WTC11 (cell line): ENCODE measurements at regions not wholly inside any gene's neighbourhood (a gene's known extent, or its start where the extent isn't known, plus 50 kb on each side); places are given as distances from the start of the nearest gene placed in this dataset.

ENCODE experiments used
- ATAC-seq: fragments of 200-7000 bp; cut with Tn5 transposase; 2 replicates; pipeline ENCODE4 v1.10.0; 2021; ENCODE audit warnings: mild to moderate bottlenecking, moderate library complexity
- CTCF ChIA-PET: fragments of 300-600 bp; sonication (Branson Sonifier 250); formaldehyde crosslinking; loops from one replicate; lab custom pipeline; 2021; ENCODE audit warnings: antibody characterized with exemption; lab: Charles Lee
- POLR2A ChIA-PET: fragments of 350-600 bp; sonication (Branson Sonifier 250); formaldehyde crosslinking; loops from one replicate; lab custom pipeline; 2021; ENCODE audit warnings: antibody characterized with exemption; lab: Charles Lee
- DNase-seq: peaks from one replicate; pipeline ENCODE4 v3.0.0; 2021; ENCODE audit warnings: low spot score
- H3K27ac Mint-ChIP-seq: 2 replicates; pipeline ENCODE4 v1.8.0; 2021; ENCODE audit warnings: mixed read lengths
- H3K27me3 Mint-ChIP-seq: 2 replicates; pipeline ENCODE4 v1.8.0; 2021; ENCODE audit warnings: low read depth, mild to moderate bottlenecking, moderate library complexity, mixed read lengths
- H3K36me3 Mint-ChIP-seq: 2 replicates; pipeline ENCODE4 v1.8.0; 2021; ENCODE audit warnings: mixed read lengths
- H3K4me1 Mint-ChIP-seq: 2 replicates; pipeline ENCODE4 v1.8.0; 2022; ENCODE audit warnings: mixed read lengths
- H3K4me3 Mint-ChIP-seq: 2 replicates; pipeline ENCODE4 v1.8.0; 2021; ENCODE audit warnings: mild to moderate bottlenecking, moderate library complexity, mixed read lengths
- H3K9me3 Mint-ChIP-seq: 2 replicates; pipeline ENCODE4 v1.8.0; 2021; ENCODE audit warnings: mixed read lengths
- ELF4 ChIP-seq: sonication (generic); formaldehyde crosslinking; IDR thresholded peaks from 2 replicates; pipeline ENCODE4 v1.8.1; 2022; ENCODE audit warnings: low read depth, mild to moderate bottlenecking, moderate library complexity, missing genetic modification reagents
- EMX1 ChIP-seq: fragments of 250-450 bp; sonication (Bioruptor Pico); IDR thresholded peaks from 2 replicates; pipeline ENCODE4 v1.8.0; 2021; ENCODE audit warnings: mild to moderate bottlenecking
- ESRRA ChIP-seq: sonication (generic); formaldehyde crosslinking; IDR thresholded peaks from 2 replicates; pipeline ENCODE4 v1.8.1; 2022; ENCODE audit warnings: mild to moderate bottlenecking, missing genetic modification reagents, borderline replicate concordance
- GABPB1 ChIP-seq: sonication (generic); formaldehyde crosslinking; IDR thresholded peaks from 2 replicates; pipeline ENCODE4 v1.8.1; 2023; ENCODE audit warnings: mild to moderate bottlenecking, missing genetic modification reagents
- KAT7 ChIP-seq: sonication (generic); formaldehyde crosslinking; IDR thresholded peaks from 2 replicates; pipeline ENCODE4 v1.8.1; 2023; ENCODE audit warnings: missing genetic modification reagents, mild to moderate bottlenecking, borderline replicate concordance
- NFE2L1 ChIP-seq: sonication (generic); formaldehyde crosslinking; IDR thresholded peaks from 2 replicates; pipeline ENCODE4 v1.8.1; 2023; ENCODE audit warnings: missing genetic modification reagents
- NFYB ChIP-seq: sonication (generic); formaldehyde crosslinking; conservative IDR thresholded peaks from 2 replicates; pipeline ENCODE4 v1.8.0; 2022; ENCODE audit warnings: low read depth, missing genetic modification reagents
- RELA ChIP-seq: sonication (generic); formaldehyde crosslinking; IDR thresholded peaks from 2 replicates; pipeline ENCODE4 v1.8.1; 2022; ENCODE audit warnings: missing genetic modification reagents, mild to moderate bottlenecking, borderline replicate concordance
- RORB ChIP-seq: fragments of 250-450 bp; sonication (Bioruptor Pico); IDR thresholded peaks from 2 replicates; pipeline ENCODE4 v1.9.0; 2021; ENCODE audit warnings: mild to moderate bottlenecking
- SMAD4 ChIP-seq: sonication (generic); formaldehyde crosslinking; IDR thresholded peaks from 2 replicates; pipeline ENCODE4 v1.8.0; 2022; ENCODE audit warnings: mild to moderate bottlenecking, missing genetic modification reagents
- SOX15 ChIP-seq: fragments of 250-450 bp; sonication (Bioruptor Pico); IDR thresholded peaks from 2 replicates; pipeline ENCODE4 v1.9.0; 2021; ENCODE audit warnings: mild to moderate bottlenecking
- SP1 ChIP-seq: sonication (generic); formaldehyde crosslinking; conservative IDR thresholded peaks from 2 replicates; pipeline ENCODE4 v1.8.1; 2022; ENCODE audit warnings: missing genetic modification reagents
- TEAD1 ChIP-seq: sonication (generic); formaldehyde crosslinking; IDR thresholded peaks from 2 replicates; pipeline ENCODE4 v1.8.0; 2022; ENCODE audit warnings: mild to moderate bottlenecking, missing genetic modification reagents
- ZNF263 ChIP-seq: sonication (generic); formaldehyde crosslinking; IDR thresholded peaks from 2 replicates; pipeline ENCODE4 v1.8.1; 2022; ENCODE audit warnings: low read depth, mild to moderate bottlenecking, moderate library complexity, missing genetic modification reagents
- ZNF671 ChIP-seq: fragments of 250-450 bp; sonication (Bioruptor Pico); IDR thresholded peaks from 2 replicates; pipeline ENCODE4 v1.8.0; 2021; ENCODE audit warnings: mild to moderate bottlenecking
- TF ChIP-seq, protein P1 (sequence below): sonication (generic); formaldehyde crosslinking; conservative IDR thresholded peaks from 2 replicates; pipeline ENCODE4 v1.8.1; 2022; ENCODE audit warnings: mild to moderate bottlenecking, missing genetic modification reagents
- TF ChIP-seq, protein P2 (sequence below): sonication (generic); formaldehyde crosslinking; IDR thresholded peaks from 2 replicates; pipeline ENCODE4 v1.8.1; 2023; ENCODE audit warnings: mild to moderate bottlenecking, moderate library complexity, missing genetic modification reagents
- TF ChIP-seq, protein P3 (sequence below): sonication (generic); formaldehyde crosslinking; IDR thresholded peaks from 2 replicates; pipeline ENCODE4 v1.8.1; 2023; ENCODE audit warnings: mild to moderate bottlenecking, missing genetic modification reagents, borderline replicate concordance
- TF ChIP-seq, protein P4 (sequence below): fragments of 250-450 bp; sonication (Bioruptor Pico); conservative IDR thresholded peaks from 2 replicates; pipeline ENCODE4 v1.9.0; 2021; ENCODE audit warnings: mild to moderate bottlenecking
- TF ChIP-seq, protein P5 (sequence below): sonication (generic); formaldehyde crosslinking; IDR thresholded peaks from 2 replicates; pipeline ENCODE4 v1.8.1; 2023; ENCODE audit warnings: mild to moderate bottlenecking, missing genetic modification reagents
- TF ChIP-seq, protein P6 (sequence below): sonication (generic); formaldehyde crosslinking; IDR thresholded peaks from 2 replicates; pipeline ENCODE4 v1.8.0; 2023; ENCODE audit warnings: mild to moderate bottlenecking, missing genetic modification reagents

DNA sequence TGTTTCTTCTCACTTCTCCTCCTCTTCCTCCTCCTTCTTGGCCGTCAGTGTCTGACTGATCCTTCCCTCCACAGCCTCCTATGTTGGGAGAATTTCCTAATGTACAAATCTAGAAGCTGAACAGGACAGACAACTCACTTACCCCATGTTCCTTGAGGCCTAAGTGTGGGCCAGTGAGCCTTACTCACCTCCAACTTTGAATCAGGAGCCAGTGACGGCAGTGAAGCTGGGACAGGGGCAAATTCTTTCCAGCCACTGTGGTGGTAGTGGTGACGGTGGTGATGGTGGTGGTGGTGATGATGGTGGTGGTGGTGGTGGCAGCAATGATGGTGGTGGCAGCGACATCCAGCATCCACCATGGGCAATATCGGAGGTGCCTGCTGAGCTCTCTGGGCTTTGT lies 166.3 kb downstream of the FAM43A start:
- Mint-ChIP-seq H3K36me3 (no peaks in the 10 kb centered on the region), H3K4me1 (peaks cover 13% of the 10 kb centered on the region), H3K9me3 (peaks cover 4% of the 10 kb centered on the region), H3K4me3 (no peak overlapping the region), H3K27ac (no peak overlapping the region), H3K27me3 (no peaks in the 10 kb centered on the region)
- ChIA-PET CTCF (interaction anchor here (1.3 to 2.9 kb wide), 3 partner anchors 165 to 181 kb away, joined by 3 to 16 read pairs (median 10); no protein-coding TSS in a partner anchor), POLR2A (no interaction called here)
- no peak for TF ChIP-seq SMAD4 (CRISPR knock-in tag)
- no peak for TF ChIP-seq EMX1
- TF ChIP-seq ELF4: no peak
- no peak for TF ChIP-seq ZNF671 (CRISPR knock-in tag)
- TF ChIP-seq, protein P1, sequence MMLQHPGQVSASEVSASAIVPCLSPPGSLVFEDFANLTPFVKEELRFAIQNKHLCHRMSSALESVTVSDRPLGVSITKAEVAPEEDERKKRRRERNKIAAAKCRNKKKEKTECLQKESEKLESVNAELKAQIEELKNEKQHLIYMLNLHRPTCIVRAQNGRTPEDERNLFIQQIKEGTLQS (CRISPR knock-in tag): no peak
- no peak for TF ChIP-seq RORB (CRISPR knock-in tag)
- DNase-seq: no peak
- ATAC-seq: no peak

DNA sequence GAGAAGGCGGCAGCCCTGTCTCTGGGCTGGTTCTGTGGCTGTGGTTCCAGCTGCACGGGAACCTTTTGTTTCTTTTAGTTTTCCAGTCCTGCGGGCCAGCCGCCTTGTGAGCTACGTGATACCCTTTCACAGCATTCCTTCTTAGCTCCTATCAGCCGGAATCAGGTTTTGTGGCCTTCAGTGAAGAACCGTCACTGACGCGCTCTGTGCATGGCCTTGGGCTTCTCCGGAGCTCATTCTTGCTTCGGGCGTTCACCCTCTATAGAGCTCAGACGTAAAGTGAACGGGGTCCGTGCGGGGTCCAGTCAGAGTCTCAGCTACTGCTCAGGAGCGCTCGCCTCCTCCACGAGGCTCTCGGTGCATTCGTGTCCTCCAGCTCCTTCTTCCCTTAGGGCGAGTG lies 166.7 kb downstream of the FAM43A start:
- H3K36me3 Mint-ChIP-seq: no peaks in the 10 kb centered on the region
- CTCF ChIA-PET: interaction anchor here (0.9 to 2.9 kb wide), 5 partner anchors 19 to 181 kb away, joined by 3 to 16 read pairs (median 4); no protein-coding TSS in a partner anchor
- H3K9me3 Mint-ChIP-seq: peaks cover 4% of the 10 kb centered on the region
- DNase-seq (no peak), ATAC-seq (no peak)
- no peaks in the 10 kb centered on the region for H3K27me3 Mint-ChIP-seq
- no peak for TF ChIP-seq NFYB (CRISPR knock-in tag)
- TF ChIP-seq GABPB1 (CRISPR knock-in tag): no peak
- TF ChIP-seq, protein P2, sequence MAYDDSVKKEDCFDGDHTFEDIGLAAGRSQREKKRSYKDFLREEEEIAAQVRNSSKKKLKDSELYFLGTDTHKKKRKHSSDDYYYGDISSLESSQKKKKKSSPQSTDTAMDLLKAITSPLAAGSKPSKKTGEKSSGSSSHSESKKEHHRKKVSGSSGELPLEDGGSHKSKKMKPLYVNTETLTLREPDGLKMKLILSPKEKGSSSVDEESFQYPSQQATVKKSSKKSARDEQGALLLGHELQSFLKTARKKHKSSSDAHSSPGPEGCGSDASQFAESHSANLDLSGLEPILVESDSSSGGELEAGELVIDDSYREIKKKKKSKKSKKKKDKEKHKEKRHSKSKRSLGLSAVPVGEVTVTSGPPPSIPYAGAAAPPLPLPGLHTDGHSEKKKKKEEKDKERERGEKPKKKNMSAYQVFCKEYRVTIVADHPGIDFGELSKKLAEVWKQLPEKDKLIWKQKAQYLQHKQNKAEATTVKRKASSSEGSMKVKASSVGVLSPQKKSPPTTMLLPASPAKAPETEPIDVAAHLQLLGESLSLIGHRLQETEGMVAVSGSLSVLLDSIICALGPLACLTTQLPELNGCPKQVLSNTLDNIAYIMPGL: no peak
- TF ChIP-seq SOX15 (CRISPR knock-in tag): no peak
- TF ChIP-seq RORB (CRISPR knock-in tag): no peak
- no peak for TF ChIP-seq RELA (CRISPR knock-in tag)
- no peak for TF ChIP-seq KAT7 (CRISPR knock-in tag)
- no peak for TF ChIP-seq TEAD1 (CRISPR knock-in tag)
- TF ChIP-seq ESRRA (CRISPR knock-in tag): no peak
- TF ChIP-seq ZNF671 (CRISPR knock-in tag): no peak
- no peak overlapping the region for H3K27ac Mint-ChIP-seq
- H3K4me1 Mint-ChIP-seq: peaks cover 13% of the 10 kb centered on the region
- no peak overlapping the region for H3K4me3 Mint-ChIP-seq
- POLR2A ChIA-PET: no interaction called here

DNA sequence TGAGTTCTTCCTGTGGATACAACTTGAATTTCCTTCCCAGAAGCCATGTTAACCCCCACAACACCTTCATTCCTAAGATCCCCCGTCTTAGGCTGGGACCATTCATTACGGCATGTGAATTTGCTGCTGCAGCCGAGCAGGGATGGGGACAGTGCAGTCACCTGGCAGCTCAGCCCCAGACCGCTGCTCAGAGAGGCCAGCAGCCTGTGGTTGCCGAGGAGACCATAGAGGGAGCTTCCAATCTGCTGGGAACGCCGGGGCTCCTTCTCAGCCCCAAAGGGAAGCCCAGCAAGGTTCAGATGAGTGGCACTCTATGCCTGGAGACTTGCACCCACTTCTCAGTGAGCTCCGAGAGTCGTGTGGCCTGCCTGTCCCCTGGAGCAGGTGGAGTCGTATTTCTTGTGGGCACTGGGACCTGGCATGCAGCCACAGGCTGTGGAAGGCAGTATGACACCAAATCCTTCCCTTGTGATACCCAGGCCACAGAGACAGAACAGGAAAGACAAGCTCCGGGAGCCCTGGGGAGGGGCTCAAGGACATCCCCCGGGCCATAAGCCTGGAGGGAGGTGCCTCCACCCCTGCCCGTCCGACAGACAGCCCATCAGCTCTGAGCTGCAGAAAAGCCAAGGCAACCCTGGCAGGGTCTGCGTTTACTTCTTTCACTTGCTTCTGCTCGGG lies 167.3 kb downstream of the FAM43A start:
- peak; percentile 56; the same call in 1 of the 2 replicates for ATAC-seq
- Mint-ChIP-seq H3K4me1 (peaks cover 13% of the 10 kb centered on the region), H3K4me3 (no peak overlapping the region), H3K36me3 (no peaks in the 10 kb centered on the region), H3K27ac (no peak overlapping the region), H3K9me3 (peaks cover 4% of the 10 kb centered on the region), H3K27me3 (no peaks in the 10 kb centered on the region)
- ChIA-PET POLR2A (no interaction called here), CTCF (interaction anchor here (0.6 to 2.9 kb wide), 6 partner anchors 18 to 182 kb away, joined by 3 to 16 read pairs (median 4); no protein-coding TSS in a partner anchor)
- DNase-seq: no peak
- TF ChIP-seq, protein P3, sequence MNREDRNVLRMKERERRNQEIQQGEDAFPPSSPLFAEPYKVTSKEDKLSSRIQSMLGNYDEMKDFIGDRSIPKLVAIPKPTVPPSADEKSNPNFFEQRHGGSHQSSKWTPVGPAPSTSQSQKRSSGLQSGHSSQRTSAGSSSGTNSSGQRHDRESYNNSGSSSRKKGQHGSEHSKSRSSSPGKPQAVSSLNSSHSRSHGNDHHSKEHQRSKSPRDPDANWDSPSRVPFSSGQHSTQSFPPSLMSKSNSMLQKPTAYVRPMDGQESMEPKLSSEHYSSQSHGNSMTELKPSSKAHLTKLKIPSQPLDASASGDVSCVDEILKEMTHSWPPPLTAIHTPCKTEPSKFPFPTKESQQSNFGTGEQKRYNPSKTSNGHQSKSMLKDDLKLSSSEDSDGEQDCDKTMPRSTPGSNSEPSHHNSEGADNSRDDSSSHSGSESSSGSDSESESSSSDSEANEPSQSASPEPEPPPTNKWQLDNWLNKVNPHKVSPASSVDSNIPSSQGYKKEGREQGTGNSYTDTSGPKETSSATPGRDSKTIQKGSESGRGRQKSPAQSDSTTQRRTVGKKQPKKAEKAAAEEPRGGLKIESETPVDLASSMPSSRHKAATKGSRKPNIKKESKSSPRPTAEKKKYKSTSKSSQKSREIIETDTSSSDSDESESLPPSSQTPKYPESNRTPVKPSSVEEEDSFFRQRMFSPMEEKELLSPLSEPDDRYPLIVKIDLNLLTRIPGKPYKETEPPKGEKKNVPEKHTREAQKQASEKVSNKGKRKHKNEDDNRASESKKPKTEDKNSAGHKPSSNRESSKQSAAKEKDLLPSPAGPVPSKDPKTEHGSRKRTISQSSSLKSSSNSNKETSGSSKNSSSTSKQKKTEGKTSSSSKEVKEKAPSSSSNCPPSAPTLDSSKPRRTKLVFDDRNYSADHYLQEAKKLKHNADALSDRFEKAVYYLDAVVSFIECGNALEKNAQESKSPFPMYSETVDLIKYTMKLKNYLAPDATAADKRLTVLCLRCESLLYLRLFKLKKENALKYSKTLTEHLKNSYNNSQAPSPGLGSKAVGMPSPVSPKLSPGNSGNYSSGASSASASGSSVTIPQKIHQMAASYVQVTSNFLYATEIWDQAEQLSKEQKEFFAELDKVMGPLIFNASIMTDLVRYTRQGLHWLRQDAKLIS (CRISPR knock-in tag): no peak
- TF ChIP-seq NFE2L1 (CRISPR knock-in tag) (no peak), SP1 (CRISPR knock-in tag) (no peak), ZNF263 (CRISPR knock-in tag) (no peak)
- TF ChIP-seq, protein P4, sequence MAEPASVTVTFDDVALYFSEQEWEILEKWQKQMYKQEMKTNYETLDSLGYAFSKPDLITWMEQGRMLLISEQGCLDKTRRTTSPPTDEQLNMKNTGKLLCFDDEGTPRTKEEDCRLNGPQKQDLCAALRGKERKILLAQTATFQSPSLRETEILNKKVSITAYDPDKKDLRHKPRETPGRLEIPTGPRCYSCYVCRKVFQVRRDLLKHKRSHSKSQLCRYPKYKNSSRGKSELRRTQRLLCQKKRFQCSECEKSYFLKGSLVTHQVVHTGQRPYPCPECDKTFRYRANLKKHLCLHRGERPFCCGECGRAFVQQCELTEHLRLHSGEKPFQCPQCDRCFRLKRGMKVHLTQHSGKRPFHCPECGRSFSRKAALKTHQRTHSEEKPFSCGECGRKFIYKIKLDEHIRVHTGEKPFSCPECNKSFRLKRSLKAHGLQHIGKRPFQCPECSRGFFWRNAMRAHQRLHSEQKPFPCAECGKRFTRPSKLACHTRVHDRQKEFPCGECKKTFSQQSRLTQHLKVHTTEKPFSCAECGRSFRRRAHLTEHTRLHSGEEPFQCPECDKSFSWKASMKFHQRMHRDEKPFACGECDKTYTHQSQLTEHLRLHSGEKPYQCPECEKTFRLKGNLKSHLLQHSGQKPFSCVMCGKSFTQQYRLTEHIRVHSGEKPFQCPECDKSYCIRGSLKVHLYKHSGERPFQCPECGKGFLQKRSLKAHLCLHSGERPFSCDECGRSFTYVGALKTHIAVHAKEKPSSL (CRISPR knock-in tag): no peak
- TF ChIP-seq, protein P5, sequence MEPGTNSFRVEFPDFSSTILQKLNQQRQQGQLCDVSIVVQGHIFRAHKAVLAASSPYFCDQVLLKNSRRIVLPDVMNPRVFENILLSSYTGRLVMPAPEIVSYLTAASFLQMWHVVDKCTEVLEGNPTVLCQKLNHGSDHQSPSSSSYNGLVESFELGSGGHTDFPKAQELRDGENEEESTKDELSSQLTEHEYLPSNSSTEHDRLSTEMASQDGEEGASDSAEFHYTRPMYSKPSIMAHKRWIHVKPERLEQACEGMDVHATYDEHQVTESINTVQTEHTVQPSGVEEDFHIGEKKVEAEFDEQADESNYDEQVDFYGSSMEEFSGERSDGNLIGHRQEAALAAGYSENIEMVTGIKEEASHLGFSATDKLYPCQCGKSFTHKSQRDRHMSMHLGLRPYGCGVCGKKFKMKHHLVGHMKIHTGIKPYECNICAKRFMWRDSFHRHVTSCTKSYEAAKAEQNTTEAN (CRISPR knock-in tag): no peak
- TF ChIP-seq, protein P6, sequence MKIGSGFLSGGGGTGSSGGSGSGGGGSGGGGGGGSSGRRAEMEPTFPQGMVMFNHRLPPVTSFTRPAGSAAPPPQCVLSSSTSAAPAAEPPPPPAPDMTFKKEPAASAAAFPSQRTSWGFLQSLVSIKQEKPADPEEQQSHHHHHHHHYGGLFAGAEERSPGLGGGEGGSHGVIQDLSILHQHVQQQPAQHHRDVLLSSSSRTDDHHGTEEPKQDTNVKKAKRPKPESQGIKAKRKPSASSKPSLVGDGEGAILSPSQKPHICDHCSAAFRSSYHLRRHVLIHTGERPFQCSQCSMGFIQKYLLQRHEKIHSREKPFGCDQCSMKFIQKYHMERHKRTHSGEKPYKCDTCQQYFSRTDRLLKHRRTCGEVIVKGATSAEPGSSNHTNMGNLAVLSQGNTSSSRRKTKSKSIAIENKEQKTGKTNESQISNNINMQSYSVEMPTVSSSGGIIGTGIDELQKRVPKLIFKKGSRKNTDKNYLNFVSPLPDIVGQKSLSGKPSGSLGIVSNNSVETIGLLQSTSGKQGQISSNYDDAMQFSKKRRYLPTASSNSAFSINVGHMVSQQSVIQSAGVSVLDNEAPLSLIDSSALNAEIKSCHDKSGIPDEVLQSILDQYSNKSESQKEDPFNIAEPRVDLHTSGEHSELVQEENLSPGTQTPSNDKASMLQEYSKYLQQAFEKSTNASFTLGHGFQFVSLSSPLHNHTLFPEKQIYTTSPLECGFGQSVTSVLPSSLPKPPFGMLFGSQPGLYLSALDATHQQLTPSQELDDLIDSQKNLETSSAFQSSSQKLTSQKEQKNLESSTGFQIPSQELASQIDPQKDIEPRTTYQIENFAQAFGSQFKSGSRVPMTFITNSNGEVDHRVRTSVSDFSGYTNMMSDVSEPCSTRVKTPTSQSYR (CRISPR knock-in tag): no peak
